AG09319 (cell line): ENCODE measurements at regions not wholly inside any gene's neighbourhood (a gene's known extent, or its start where the extent isn't known, plus 50 kb on each side); places are given as distances from the start of the nearest gene placed in this dataset.

ENCODE experiments used
- DNase-seq: peaks from one replicate; pipeline ENCODE4 v3.0.0-alpha.2; 2010; ENCODE audit warnings: low read depth; ENCODE audit errors: extremely low read depth
- TF ChIP-seq, protein P1 (sequence below): IDR thresholded peaks from 2 replicates; pipeline ENCODE4 v1.5.1; 2011; ENCODE audit warnings: low read depth, mild to moderate bottlenecking, inconsistent platforms, low read length, moderate library complexity

DNA sequence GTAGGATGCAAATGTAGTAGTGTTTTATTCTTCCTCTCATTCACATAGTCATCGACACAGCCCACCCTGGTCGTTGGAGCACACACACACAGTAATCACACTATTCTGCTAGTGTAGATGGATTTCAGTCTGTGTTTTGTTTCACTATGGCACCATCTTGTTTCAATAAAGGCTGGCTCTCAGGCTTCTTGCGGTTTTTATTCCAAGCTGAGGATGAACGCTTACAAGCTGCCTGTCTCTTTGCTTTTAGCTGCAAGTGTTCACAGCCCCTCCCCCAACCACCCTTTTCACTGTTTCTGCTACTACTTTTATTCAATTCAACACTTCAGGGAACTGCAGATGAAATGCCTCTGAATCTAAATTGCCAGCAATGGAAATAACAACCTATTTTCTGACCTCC lies 140.9 kb upstream of the PMFBP1 start:
- TF ChIP-seq, protein P1, sequence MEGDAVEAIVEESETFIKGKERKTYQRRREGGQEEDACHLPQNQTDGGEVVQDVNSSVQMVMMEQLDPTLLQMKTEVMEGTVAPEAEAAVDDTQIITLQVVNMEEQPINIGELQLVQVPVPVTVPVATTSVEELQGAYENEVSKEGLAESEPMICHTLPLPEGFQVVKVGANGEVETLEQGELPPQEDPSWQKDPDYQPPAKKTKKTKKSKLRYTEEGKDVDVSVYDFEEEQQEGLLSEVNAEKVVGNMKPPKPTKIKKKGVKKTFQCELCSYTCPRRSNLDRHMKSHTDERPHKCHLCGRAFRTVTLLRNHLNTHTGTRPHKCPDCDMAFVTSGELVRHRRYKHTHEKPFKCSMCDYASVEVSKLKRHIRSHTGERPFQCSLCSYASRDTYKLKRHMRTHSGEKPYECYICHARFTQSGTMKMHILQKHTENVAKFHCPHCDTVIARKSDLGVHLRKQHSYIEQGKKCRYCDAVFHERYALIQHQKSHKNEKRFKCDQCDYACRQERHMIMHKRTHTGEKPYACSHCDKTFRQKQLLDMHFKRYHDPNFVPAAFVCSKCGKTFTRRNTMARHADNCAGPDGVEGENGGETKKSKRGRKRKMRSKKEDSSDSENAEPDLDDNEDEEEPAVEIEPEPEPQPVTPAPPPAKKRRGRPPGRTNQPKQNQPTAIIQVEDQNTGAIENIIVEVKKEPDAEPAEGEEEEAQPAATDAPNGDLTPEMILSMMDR = no peak
- DNase-seq = peak; percentile 40

GRCh38 chr16:72311426-72311825 lies 139.5 kb upstream of the PMFBP1 start:
- TF ChIP-seq, protein P1 = no peak

GRCh38 chr16:72309001-72309400 lies 137.0 kb upstream of the PMFBP1 start:
- TF ChIP-seq, protein P1 = no peak
- DNase-seq = no peak

More at GRCh38 chr16:72311426-72311825, 139.5 kb upstream of the PMFBP1 start:
- no peak for DNase-seq

GRCh38 chr16:72308396-72308795 lies 136.4 kb upstream of the PMFBP1 start:
- TF ChIP-seq, protein P1 = no peak
- DNase-seq = no peak

DNA sequence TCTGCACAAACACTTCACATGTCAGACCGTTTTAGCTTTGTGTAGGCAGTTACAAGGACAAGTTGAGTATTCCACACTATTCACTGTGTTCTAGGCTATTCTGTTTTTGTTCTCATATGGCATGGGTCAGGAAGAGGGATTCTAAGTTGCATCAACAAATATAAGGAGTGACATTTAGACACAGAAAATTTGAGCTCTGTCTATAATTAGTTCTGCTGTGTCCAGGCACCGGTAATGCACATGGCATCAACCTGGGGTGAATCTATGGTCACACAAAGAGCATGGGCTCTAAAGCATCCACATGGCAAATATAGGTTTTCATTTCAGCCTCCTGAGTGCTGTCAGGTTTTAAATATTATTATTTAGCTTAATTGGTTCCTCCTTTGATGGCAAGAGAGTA lies 130.4 kb upstream of the PMFBP1 start:
- no peak for DNase-seq
- TF ChIP-seq, protein P1 = no peak

- TF ChIP-seq, protein P1 = no peak
- no peak for DNase-seq
Observed at GRCh38 chr16:72301523-72302236, 129.7 kb upstream of the PMFBP1 start.

- TF ChIP-seq, protein P1 = no peak
- DNase-seq = no peak
Observed at GRCh38 chr16:72300892-72301291, 128.9 kb upstream of the PMFBP1 start.
